ENCODE measurements at regions not wholly inside any gene's neighbourhood (a gene's known extent, or its start where the extent isn't known, plus 50 kb on each side); places are given as distances from the start of the nearest gene placed in this dataset.

GRCh38 chr3:159147813-159148212, 346.0 kb downstream of the MFSD1 start:
- WGBS, 2 donors (ENCODE audit: low coverage in 1 of 2): 78 to 79% methylated on average over 3 to 4 of the region's 4 CpGs
- Histone ChIP-seq H3K36me3 (no peaks in the 10 kb centered on the region), H3K4me3 (no peak overlapping the region), H3K27me3 (no peaks in the 10 kb centered on the region), H3K4me1 (no peaks in the 10 kb centered on the region), H3K27ac (no peak overlapping the region), H3K9me3 (no peaks in the 10 kb centered on the region)
- TF ChIP-seq, protein P1, sequence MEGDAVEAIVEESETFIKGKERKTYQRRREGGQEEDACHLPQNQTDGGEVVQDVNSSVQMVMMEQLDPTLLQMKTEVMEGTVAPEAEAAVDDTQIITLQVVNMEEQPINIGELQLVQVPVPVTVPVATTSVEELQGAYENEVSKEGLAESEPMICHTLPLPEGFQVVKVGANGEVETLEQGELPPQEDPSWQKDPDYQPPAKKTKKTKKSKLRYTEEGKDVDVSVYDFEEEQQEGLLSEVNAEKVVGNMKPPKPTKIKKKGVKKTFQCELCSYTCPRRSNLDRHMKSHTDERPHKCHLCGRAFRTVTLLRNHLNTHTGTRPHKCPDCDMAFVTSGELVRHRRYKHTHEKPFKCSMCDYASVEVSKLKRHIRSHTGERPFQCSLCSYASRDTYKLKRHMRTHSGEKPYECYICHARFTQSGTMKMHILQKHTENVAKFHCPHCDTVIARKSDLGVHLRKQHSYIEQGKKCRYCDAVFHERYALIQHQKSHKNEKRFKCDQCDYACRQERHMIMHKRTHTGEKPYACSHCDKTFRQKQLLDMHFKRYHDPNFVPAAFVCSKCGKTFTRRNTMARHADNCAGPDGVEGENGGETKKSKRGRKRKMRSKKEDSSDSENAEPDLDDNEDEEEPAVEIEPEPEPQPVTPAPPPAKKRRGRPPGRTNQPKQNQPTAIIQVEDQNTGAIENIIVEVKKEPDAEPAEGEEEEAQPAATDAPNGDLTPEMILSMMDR (IDR thresholded peaks at IDR 0.05): no peak
- no peak for TF ChIP-seq POLR2AphosphoS5 (IDR thresholded peaks at IDR 0.05)
- no peak for TF ChIP-seq POLR2A (IDR thresholded peaks at IDR 0.05)
- no peak for TF ChIP-seq EP300 (IDR thresholded peaks at IDR 0.05; ENCODE audit: low read depth)
- no peak for DNase-seq
- in situ Hi-C loops (cut with MboI; ENCODE audit: low pct_ligation_motif_present in 1 of 4, low pct_unique_long_range_greater_than_20kb in 1 of 4, low sequenced_read_pairs in 3 of 4) (no loop called here), intact Hi-C loops (cut with DNase I; ENCODE audit: low total_unique reads) (no loop called here)

DNA sequence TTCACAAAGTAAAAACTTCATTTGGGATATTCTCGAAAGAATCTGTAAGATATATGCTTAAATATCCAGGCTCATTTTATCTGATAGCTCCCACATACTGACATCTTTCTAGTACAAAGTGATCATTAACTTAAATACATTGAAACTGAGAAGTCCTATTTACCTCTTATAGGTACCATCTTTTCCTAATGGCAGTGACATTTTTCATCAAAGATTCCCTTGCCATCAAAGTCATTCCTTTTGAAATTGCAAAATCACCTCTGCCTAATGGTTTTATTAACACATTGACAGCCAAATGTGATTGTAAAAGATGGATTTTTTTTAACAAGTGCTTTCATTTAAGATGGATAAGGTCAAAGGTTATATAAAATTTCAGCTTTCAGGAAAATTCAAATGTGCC, 346.6 kb downstream of the MFSD1 start:
- TF ChIP-seq EP300 (IDR thresholded peaks at IDR 0.05; ENCODE audit: low read depth): no peak
- TF ChIP-seq POLR2AphosphoS5 (IDR thresholded peaks at IDR 0.05): no peak
- TF ChIP-seq, protein P1 (IDR thresholded peaks at IDR 0.05): no peak
- TF ChIP-seq POLR2A (IDR thresholded peaks at IDR 0.05): no peak
- Histone ChIP-seq H3K27ac (no peak overlapping the region), H3K4me3 (no peak overlapping the region), H3K9me3 (no peaks in the 10 kb centered on the region), H3K4me1 (no peaks in the 10 kb centered on the region), H3K36me3 (no peaks in the 10 kb centered on the region), H3K27me3 (no peaks in the 10 kb centered on the region)
- in situ Hi-C loops (cut with MboI; ENCODE audit: low pct_ligation_motif_present in 1 of 4, low pct_unique_long_range_greater_than_20kb in 1 of 4, low sequenced_read_pairs in 3 of 4) (no loop called here), intact Hi-C loops (cut with DNase I; ENCODE audit: low total_unique reads) (no loop called here)
- WGBS, 2 donors (ENCODE audit: low coverage in 1 of 2): 67 to 82% methylated on average over 1 of the region's 1 CpG
- no peak for DNase-seq

DNA sequence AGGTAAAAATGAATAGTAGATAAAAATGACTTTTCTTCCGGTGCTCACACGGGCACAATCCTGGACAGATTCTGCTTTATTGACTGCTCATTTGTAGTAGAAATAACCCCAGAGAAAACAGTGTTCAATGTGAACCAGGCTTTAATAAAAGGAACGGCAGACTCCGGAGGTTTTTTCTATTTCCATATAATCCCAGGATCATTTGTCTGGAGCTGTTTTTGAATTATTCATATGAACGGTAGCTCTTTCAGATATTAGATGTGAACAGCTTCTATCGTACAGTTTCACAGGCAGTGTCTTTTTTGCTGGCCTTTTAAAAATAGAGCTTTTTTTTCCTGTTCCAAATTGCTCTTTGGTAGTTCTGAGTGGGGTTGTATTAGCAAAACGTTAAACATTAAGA, 347.3 kb downstream of the MFSD1 start:
- H3K9me3 ChIP-seq: no peaks in the 10 kb centered on the region
- DNase-seq: no peak
- no peak overlapping the region for H3K4me3 ChIP-seq
- intact Hi-C loops (cut with DNase I; ENCODE audit: low total_unique reads) (no loop called here), in situ Hi-C loops (cut with MboI; ENCODE audit: low pct_ligation_motif_present in 1 of 4, low pct_unique_long_range_greater_than_20kb in 1 of 4, low sequenced_read_pairs in 3 of 4) (no loop called here)
- TF ChIP-seq EP300 (IDR thresholded peaks at IDR 0.05; ENCODE audit: low read depth) (no peak), POLR2AphosphoS5 (IDR thresholded peaks at IDR 0.05) (no peak), POLR2A (IDR thresholded peaks at IDR 0.05) (no peak)
- TF ChIP-seq, protein P1 (IDR thresholded peaks at IDR 0.05): no peak
- no peaks in the 10 kb centered on the region for H3K36me3 ChIP-seq
- no peaks in the 10 kb centered on the region for H3K27me3 ChIP-seq
- no peaks in the 10 kb centered on the region for H3K4me1 ChIP-seq
- 80 to 90% methylated on average over 6 to 7 of the region's 7 CpGs for WGBS, 2 donors (ENCODE audit: low coverage in 1 of 2)
- no peak overlapping the region for H3K27ac ChIP-seq

DNA sequence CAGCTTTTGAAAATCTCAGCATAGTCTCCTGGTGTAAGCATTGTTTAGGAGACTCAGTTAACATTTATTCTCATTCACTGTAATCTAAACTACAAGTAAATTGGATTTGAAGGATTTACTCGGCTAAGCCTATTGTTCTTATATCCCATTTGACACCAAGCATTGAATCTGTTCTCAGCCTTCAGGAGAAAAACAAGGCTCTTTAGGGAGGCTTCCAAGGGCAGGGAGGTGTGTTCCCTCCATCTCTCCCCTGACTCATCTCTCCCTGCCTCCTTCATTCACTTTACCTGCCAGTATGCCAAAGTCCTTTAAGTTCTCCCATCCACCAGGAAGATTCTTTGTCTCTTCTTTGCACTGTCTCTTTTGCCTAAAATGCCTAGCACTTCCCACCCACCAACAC, 347.8 kb downstream of the MFSD1 start:
- WGBS, 2 donors (ENCODE audit: low coverage in 1 of 2): 62 to 100% methylated on average over 1 of the region's 1 CpG
- Histone ChIP-seq H3K4me1 (no peaks in the 10 kb centered on the region), H3K9me3 (no peaks in the 10 kb centered on the region), H3K27me3 (no peaks in the 10 kb centered on the region), H3K36me3 (no peaks in the 10 kb centered on the region), H3K4me3 (no peak overlapping the region), H3K27ac (no peak overlapping the region)
- DNase-seq: no peak
- TF ChIP-seq POLR2A (IDR thresholded peaks at IDR 0.05): no peak
- TF ChIP-seq POLR2AphosphoS5 (IDR thresholded peaks at IDR 0.05): no peak
- no peak for TF ChIP-seq EP300 (IDR thresholded peaks at IDR 0.05; ENCODE audit: low read depth)
- TF ChIP-seq, protein P1 (IDR thresholded peaks at IDR 0.05): no peak
- in situ Hi-C loops (cut with MboI; ENCODE audit: low pct_ligation_motif_present in 1 of 4, low pct_unique_long_range_greater_than_20kb in 1 of 4, low sequenced_read_pairs in 3 of 4): no loop called here
- intact Hi-C loops (cut with DNase I; ENCODE audit: low total_unique reads): no loop called here
